Heart right ventricle (tissue), 16 donors: ENCODE measurements at regions not wholly inside any gene's neighbourhood (a gene's known extent, or its start where the extent isn't known, plus 50 kb on each side); places are given as distances from the start of the nearest gene placed in this dataset.

ENCODE experiments used
- ATAC-seq, 8 donors: fragments of 200-7000 bp; cut with Tn5 transposase; one replicate each; pipeline ENCODE4 v1.9.1; 2020; ENCODE audit warnings: mild to moderate bottlenecking in 8 of 8, moderate library complexity in 8 of 8, moderate number of reproducible peaks in 1 of 8
- DNase-seq, 2 donors: peaks; one replicate each; pipeline ENCODE4 v3.0.0-alpha.2; 2020
- H3K27ac ChIP-seq, 10 donors: fragments of 200-600 bp; sonication (generic) in 2 of 10; one replicate each; pipeline versions ENCODE4 v1.5.0 to v1.8.0; 2020 to 2022; ENCODE audit warnings: mild to moderate bottlenecking in 3 of 10
- H3K27me3 ChIP-seq, 7 donors: fragments of 200-600 bp; one replicate each; pipeline ENCODE4 v1.8.0; 2021 to 2022; ENCODE audit warnings: mild to moderate bottlenecking in 2 of 7
- H3K36me3 ChIP-seq, 9 donors: fragments of 200-600 bp; sonication (generic) in 1 of 9; one replicate each; pipeline versions ENCODE4 v1.5.0 to v1.8.0; 2020 to 2022; ENCODE audit warnings: mild to moderate bottlenecking in 2 of 9
- H3K4me1 ChIP-seq, 9 donors: fragments of 200-600 bp; sonication (generic) in 1 of 9; one replicate each; pipeline versions ENCODE4 v1.5.0 to v1.8.0; 2020 to 2022; ENCODE audit warnings: mild to moderate bottlenecking in 4 of 9
- H3K4me3 ChIP-seq, 10 donors: fragments of 200-600 bp; sonication (generic) in 2 of 10; one replicate each; pipeline versions ENCODE4 v1.5.0 to v1.8.0; 2020 to 2022; ENCODE audit warnings: mild to moderate bottlenecking in 7 of 10, moderate library complexity in 2 of 10
- H3K9me3 ChIP-seq, 11 donors: fragments of 200-600 bp in 10 of 11; sonication (generic) in 2 of 11; one replicate each; pipeline versions ENCODE4 v1.5.0 to v1.8.0; 2013 to 2022; ENCODE audit warnings: mild to moderate bottlenecking in 2 of 11, control low read depth in 1 of 11, moderate library complexity in 1 of 11
- WGBS, 2 donors: extraction: QIAGEN DNeasy Blood & Tissue Kit; methylation state at CpG; one replicate each; pipeline ENCODE4 v1.1.7; 2013; ENCODE audit warnings: inconsistent platforms in 1 of 2; 5-methylcytosine and 5-hydroxymethylcytosine counted together
- intact Hi-C, 10 donors: fragments of 100-400 bp; cut with DNase I; formaldehyde crosslinking; loops; one replicate each; pipeline versions ENCODE4 v1.11.1 to v1.14.2; 2022
- TF ChIP-seq, protein P1 (sequence below), 9 donors: fragments of 200-600 bp; sonication (generic) in 2 of 9; IDR thresholded peaks; one replicate each; pipeline versions ENCODE4 v1.5.0 to v1.8.0; 2021 to 2022; ENCODE audit warnings: antibody characterized with exemption in 9 of 9, mild to moderate bottlenecking in 5 of 9, moderate library complexity in 1 of 9
- donor health status: Arrhythmogenic right ventricular cardiomyopathy.
- donor health status: ischemic (EF 13 %, LVEDD 7.1; RV severe dilation, severe dysfunction).
- donor health status: healthy with polysubstance abuse.
- donor health status: DM: no; HTN: yes; CAD: no.
- donor health status: DM: no; HTN: no; CAD: no.
- donor health status: ischemic (EF 25% LVEDD 6.9; RV normal size, moderate dysfunction).
- donor health status: ischemic (EF 25% LVEDD 5.7; RV mildly dilated, moderate dysfunction).
- donor health status: healthy.
- donor health status: DM: yes; HTN: yes; CAD: no.
- donor health status: Ischemic cardiomyopathy.
- donor health status: ischemic (EF 35%, LVEDD 5.7; RV mildly dilated, moderate dysfunction).
- donor health status: nonischemic (EF 11% LVEDD 7.7; RV severe dilation, severe dysfunction).
- donor health status: DM: yes; HTN: yes; CAD: no.
- donor health status: PGD.
- donor health status: ischemic (EF 29% LVEDD 5.4; RV normal size, mild dysfunction).
- donor health status: nonischemic (EF 23%, LVEDD 6.1; RV moderate dilation, normal function).

DNA sequence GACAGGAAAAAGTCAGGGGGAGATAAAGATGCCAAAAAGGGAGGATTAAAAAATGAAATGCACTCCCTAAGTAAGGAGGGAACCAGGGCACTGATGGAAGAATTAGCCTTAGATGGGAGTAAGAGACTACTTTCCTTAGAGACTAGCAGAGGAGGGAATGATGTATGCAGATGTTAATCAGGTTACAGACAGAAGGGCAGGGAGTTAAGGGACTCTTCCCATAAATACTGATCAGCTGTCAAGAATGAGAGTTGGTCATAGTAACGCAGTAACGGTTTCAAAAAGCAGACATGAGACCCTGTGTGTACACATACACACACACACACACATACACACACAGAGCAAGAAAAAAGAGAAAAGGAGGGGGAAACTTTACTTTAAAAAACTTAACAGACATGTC is 93.4 kb downstream of the PHLDA1 start:
- no peak overlapping the region for H3K4me3 ChIP-seq
- peaks cover 0 to 2% (median 0%) of the 10 kb centered on the region in 7 donors for H3K27me3 ChIP-seq
- no peak overlapping the region for H3K27ac ChIP-seq
- ATAC-seq = no peak
- intact Hi-C loops = loop anchor here in 4 of 10 donors (5.0 to 10.0 kb wide), 5 partner anchors 44 to 97 kb away; partner anchors contain the start of gene PHLDA1 (in 2 of the 4)
- no peaks in the 10 kb centered on the region for H3K36me3 ChIP-seq
- peaks cover 0 to 38% (median 21%) of the 10 kb centered on the region in 9 donors for H3K4me1 ChIP-seq
- DNase-seq = no peak
- TF ChIP-seq, protein P1, sequence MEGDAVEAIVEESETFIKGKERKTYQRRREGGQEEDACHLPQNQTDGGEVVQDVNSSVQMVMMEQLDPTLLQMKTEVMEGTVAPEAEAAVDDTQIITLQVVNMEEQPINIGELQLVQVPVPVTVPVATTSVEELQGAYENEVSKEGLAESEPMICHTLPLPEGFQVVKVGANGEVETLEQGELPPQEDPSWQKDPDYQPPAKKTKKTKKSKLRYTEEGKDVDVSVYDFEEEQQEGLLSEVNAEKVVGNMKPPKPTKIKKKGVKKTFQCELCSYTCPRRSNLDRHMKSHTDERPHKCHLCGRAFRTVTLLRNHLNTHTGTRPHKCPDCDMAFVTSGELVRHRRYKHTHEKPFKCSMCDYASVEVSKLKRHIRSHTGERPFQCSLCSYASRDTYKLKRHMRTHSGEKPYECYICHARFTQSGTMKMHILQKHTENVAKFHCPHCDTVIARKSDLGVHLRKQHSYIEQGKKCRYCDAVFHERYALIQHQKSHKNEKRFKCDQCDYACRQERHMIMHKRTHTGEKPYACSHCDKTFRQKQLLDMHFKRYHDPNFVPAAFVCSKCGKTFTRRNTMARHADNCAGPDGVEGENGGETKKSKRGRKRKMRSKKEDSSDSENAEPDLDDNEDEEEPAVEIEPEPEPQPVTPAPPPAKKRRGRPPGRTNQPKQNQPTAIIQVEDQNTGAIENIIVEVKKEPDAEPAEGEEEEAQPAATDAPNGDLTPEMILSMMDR (IDR thresholded peaks at IDR 0.05) = no peak
- 87 to 96% methylated on average over 2 of the region's 2 CpGs for WGBS, 2 donors
- no peaks in the 10 kb centered on the region for H3K9me3 ChIP-seq

- H3K9me3 ChIP-seq = no peaks in the 10 kb centered on the region
- 80 to 94% methylated on average over 1 of the region's 1 CpG for WGBS, 2 donors
- intact Hi-C loops = loop anchor here in 4 of 10 donors (5.0 to 10.0 kb wide), 5 partner anchors 45 to 97 kb away; partner anchors contain the start of gene PHLDA1 (in 2 of the 4)
These were observed 94.1 kb downstream of the PHLDA1 start for GRCh38 chr12:75937486-75937885.

DNA sequence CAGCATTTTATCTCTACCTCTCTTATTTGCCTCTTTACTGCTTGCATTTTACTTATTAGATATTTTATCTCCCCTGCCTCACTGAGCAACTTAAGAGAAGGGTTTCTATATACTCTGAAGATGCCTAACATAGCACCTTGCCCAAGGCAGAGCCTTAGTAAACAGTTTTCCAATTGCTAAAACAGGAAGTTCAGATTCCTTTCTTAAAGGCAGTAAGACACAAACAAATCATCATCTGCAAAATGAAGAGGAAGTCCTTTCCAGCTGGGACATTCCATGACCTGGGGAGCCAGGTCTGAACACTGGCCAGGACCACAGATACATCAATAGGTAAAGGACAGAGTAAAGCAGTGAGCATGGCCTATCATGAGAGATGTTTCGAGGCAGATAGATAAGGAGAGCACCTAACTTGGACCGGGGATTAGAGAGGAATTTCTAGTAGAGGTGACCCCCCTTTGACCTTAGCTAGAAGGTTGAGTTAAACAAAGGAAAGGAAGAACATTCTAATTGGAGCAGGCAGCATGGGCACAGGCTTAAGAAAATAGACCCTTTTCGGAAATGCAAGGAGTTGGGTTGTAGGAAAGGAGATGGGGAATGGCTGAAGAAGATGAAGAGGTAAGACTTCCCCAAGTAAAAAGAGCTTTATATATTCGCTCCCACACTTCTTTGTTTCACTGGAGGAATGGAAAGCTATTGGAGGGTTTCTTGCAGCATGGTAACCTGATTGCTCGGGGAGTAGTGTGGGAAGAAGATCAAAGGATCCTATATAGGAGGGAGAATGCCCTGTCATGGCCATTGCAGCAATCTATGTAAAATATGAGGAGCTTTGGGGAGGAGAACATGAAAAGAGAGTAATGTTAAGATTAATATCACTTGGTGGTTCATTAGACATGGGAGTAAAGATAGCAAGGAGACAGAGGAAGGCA is 94.8 kb downstream of the PHLDA1 start:
- H3K4me3 ChIP-seq = no peak overlapping the region
- ATAC-seq (no peak), DNase-seq (no peak)
- peaks cover 0 to 9% (median 0%) of the 10 kb centered on the region in 7 donors for H3K27me3 ChIP-seq
- no peaks in the 10 kb centered on the region for H3K9me3 ChIP-seq
- intact Hi-C loops = loop anchor here in 4 of 10 donors (5.0 to 10.0 kb wide), 5 partner anchors 46 to 98 kb away; partner anchors contain the start of gene PHLDA1 (in 2 of the 4)
- TF ChIP-seq, protein P1 (IDR thresholded peaks at IDR 0.05) = no peak
- H3K27ac ChIP-seq = no peak overlapping the region
- H3K4me1 ChIP-seq = peaks cover 0 to 42% (median 26%) of the 10 kb centered on the region in 9 donors
- H3K36me3 ChIP-seq = no peaks in the 10 kb centered on the region
- 73 to 75% methylated on average over 5 of the region's 5 CpGs for WGBS, 2 donors

More at GRCh38 chr12:75937486-75937885, 94.1 kb downstream of the PHLDA1 start:
- ATAC-seq (no peak), DNase-seq (no peak)
- TF ChIP-seq, protein P1 (IDR thresholded peaks at IDR 0.05) = no peak
- Histone ChIP-seq H3K4me1 (peaks cover 0 to 42% (median 26%) of the 10 kb centered on the region in 9 donors), H3K4me3 (no peak overlapping the region), H3K36me3 (no peaks in the 10 kb centered on the region), H3K27me3 (peaks cover 0 to 6% (median 0%) of the 10 kb centered on the region in 7 donors), H3K27ac (no peak overlapping the region)

GRCh38 chr12:75935539-75936242 is 95.9 kb downstream of the PHLDA1 start:
- DNase-seq = no peak
- TF ChIP-seq, protein P1 (IDR thresholded peaks at IDR 0.05) = no peak
- Histone ChIP-seq H3K9me3 (no peaks in the 10 kb centered on the region), H3K27me3 (peaks cover 0 to 17% (median 0%) of the 10 kb centered on the region in 7 donors), H3K27ac (peak overlapping the region in 3 of 10 donors; percentile 62 to 69 (median 66)), H3K36me3 (no peaks in the 10 kb centered on the region), H3K4me1 (peaks cover 0 to 42% (median 26%) of the 10 kb centered on the region in 9 donors), H3K4me3 (no peak overlapping the region)
- WGBS, 2 donors = 90 to 91% methylated on average over 3 of the region's 3 CpGs
- ATAC-seq = no peak
- intact Hi-C loops = loop anchor here in 4 of 10 donors (5.0 to 10.0 kb wide), 5 partner anchors 47 to 99 kb away; partner anchors contain the start of gene PHLDA1 (in 2 of the 4)
